B cell (primary cell): ENCODE measurements at regions not wholly inside any gene's neighbourhood (a gene's known extent, or its start where the extent isn't known, plus 50 kb on each side); places are given as distances from the start of the nearest gene placed in this dataset.

Source experiments
- ATAC-seq: fragments of 200-7000 bp; cut with Tn5 transposase; one replicate; pipeline ENCODE4 v1.10.0; 2021; ENCODE audit warnings: low read depth, mild to moderate bottlenecking, moderate number of reproducible peaks, moderate library complexity
- CTCF ChIA-PET: fragments of 350-600 bp; sonication (Branson Sonifier 250); formaldehyde crosslinking; loops from one replicate; lab custom pipeline; 2021; ENCODE audit warnings: antibody characterized with exemption, inconsistent platforms; lab: Charles Lee
- POLR2A ChIA-PET: fragments of 350-600 bp; sonication (Branson Sonifier 250); formaldehyde crosslinking; loops from one replicate; lab custom pipeline; 2021; ENCODE audit warnings: antibody characterized with exemption; lab: Charles Lee
- DNase-seq: peaks from one replicate; pipeline ENCODE4 v3.0.0; 2013
- H2AFZ ChIP-seq: 2 replicates; pipeline ENCODE4 v1.6.1; 2012; ENCODE audit warnings: mild to moderate bottlenecking, low read depth, low read length; ENCODE audit not compliant: insufficient read depth, poor library complexity, severe bottlenecking
- H3K27ac ChIP-seq, 2 donors: 1 replicate in 1 of 2; 2 replicates in 1 of 2; pipeline ENCODE4 v1.5.1; 2012 to 2013; ENCODE audit warnings: low read length in 2 of 2, mild to moderate bottlenecking in 2 of 2, moderate library complexity in 1 of 2
- H3K27me3 ChIP-seq, 4 experiments: fragments of 200-600 bp in 1 of 4; sonication (generic) in 1 of 4; replicated peaks in 1 of 4; 1 replicate in 2 of 4; 2 replicates in 2 of 4; pipeline versions ENCODE4 v1.6.1 to v1.7.0; 2013 to 2016; ENCODE audit warnings: low read length in 3 of 4, mild to moderate bottlenecking in 2 of 4, mixed read lengths in 1 of 4, moderate library complexity in 1 of 4; ENCODE audit not compliant: insufficient read depth in 4 of 4, control insufficient read depth in 3 of 4; ENCODE audit errors: control extremely low read depth in 1 of 4
- H3K36me3 ChIP-seq, 2 experiments: replicated peaks in 1 of 2; 1 replicate in 1 of 2; 2 replicates in 1 of 2; pipeline versions ENCODE4 v1.6.1 to v1.7.1; 2013; ENCODE audit warnings: low read length in 1 of 2; ENCODE audit not compliant: insufficient read depth in 2 of 2, control insufficient read depth in 1 of 2; ENCODE audit errors: control extremely low read depth in 1 of 2, extremely low read depth in 1 of 2
- H3K4me1 ChIP-seq, 2 donors: fragments of 200-600 bp in 1 of 2; sonication (generic) in 1 of 2; 1 replicate in 1 of 2; 2 replicates in 1 of 2; pipeline versions ENCODE4 v1.5.1 to v1.6.1; 2013 to 2017; ENCODE audit warnings: low read length in 2 of 2; ENCODE audit not compliant: control insufficient read depth in 2 of 2, insufficient read depth in 2 of 2
- H3K4me2 ChIP-seq: replicated peaks from 2 replicates; pipeline ENCODE3; 2012; ENCODE audit warnings: mild to moderate bottlenecking, low read depth, low read length; ENCODE audit not compliant: poor library complexity, severe bottlenecking
- H3K4me3 ChIP-seq, 5 experiments: fragments of 200-600 bp in 1 of 5; sonication (generic) in 1 of 5; 1 replicate in 3 of 5; 2 replicates in 2 of 5; pipeline versions ENCODE4 v1.5.1 to v1.7.0; 2011 to 2016; ENCODE audit warnings: low read length in 4 of 5, mild to moderate bottlenecking in 4 of 5, low read depth in 2 of 5, control low read depth in 1 of 5, moderate library complexity in 1 of 5; ENCODE audit not compliant: insufficient read depth in 1 of 5; ENCODE audit errors: control extremely low read depth in 1 of 5, extremely low read depth in 1 of 5
- H3K79me2 ChIP-seq: fragments of 200-600 bp; sonication (generic); one replicate; pipeline ENCODE4 v1.6.0; 2016; ENCODE audit warnings: low read length; ENCODE audit not compliant: control insufficient read depth, insufficient read depth
- H3K9ac ChIP-seq: fragments of 200-600 bp; sonication (generic); 2 replicates; pipeline ENCODE4 v1.6.1; 2017; ENCODE audit warnings: mild to moderate bottlenecking, low read length, moderate library complexity
- H3K9me3 ChIP-seq, 3 donors: one replicate each; pipeline versions ENCODE4 v1.6.1 to v1.7.1; 2013; ENCODE audit warnings: low read length in 2 of 3; ENCODE audit not compliant: control insufficient read depth in 2 of 3, insufficient read depth in 1 of 3; ENCODE audit errors: control extremely low read depth in 1 of 3
- H4K20me1 ChIP-seq: 2 replicates; pipeline ENCODE4 v1.6.0; 2012; ENCODE audit warnings: mild to moderate bottlenecking, low read length; ENCODE audit not compliant: insufficient read depth, control insufficient read depth, poor library complexity, severe bottlenecking
- H3K27ac Mint-ChIP-seq: one replicate; pipeline ENCODE4 v1.8.0; 2021; ENCODE audit warnings: mixed read lengths
- H3K27me3 Mint-ChIP-seq: one replicate; pipeline ENCODE4 v1.8.0; 2021; ENCODE audit warnings: mixed read lengths
- H3K4me1 Mint-ChIP-seq: one replicate; pipeline ENCODE4 v1.8.0; 2021; ENCODE audit warnings: mixed read lengths
- H3K4me3 Mint-ChIP-seq: one replicate; pipeline ENCODE4 v1.8.0; 2021; ENCODE audit warnings: mixed read lengths
- H3K9me3 Mint-ChIP-seq: one replicate; pipeline ENCODE4 v1.8.0; 2022; ENCODE audit warnings: mixed read lengths; ENCODE audit not compliant: insufficient read depth
- EZH2 ChIP-seq: IDR thresholded peaks from 2 replicates; pipeline ENCODE4 v1.6.1; 2012; ENCODE audit warnings: borderline replicate concordance, low read depth, mild to moderate bottlenecking, moderate library complexity, low read length; ENCODE audit not compliant: insufficient read depth, poor library complexity, severe bottlenecking
- WGBS: methylation state at CpG from one replicate; pipeline ENCODE4 v1.1.5; 2013; ENCODE audit warnings: missing lambda C conversion rate; ENCODE audit not compliant: insufficient coverage; 5-methylcytosine and 5-hydroxymethylcytosine counted together
- intact Hi-C: fragments of 100-400 bp; cut with micrococcal nuclease; formaldehyde crosslinking; loops from one replicate; pipeline ENCODE4 v1.10.0; 2022
- TF ChIP-seq, protein P1 (sequence below): fragments of 200-600 bp; IDR thresholded peaks from one replicate; pipeline ENCODE4 v1.8.0; 2022; ENCODE audit warnings: antibody characterized with exemption, mild to moderate bottlenecking

DNA sequence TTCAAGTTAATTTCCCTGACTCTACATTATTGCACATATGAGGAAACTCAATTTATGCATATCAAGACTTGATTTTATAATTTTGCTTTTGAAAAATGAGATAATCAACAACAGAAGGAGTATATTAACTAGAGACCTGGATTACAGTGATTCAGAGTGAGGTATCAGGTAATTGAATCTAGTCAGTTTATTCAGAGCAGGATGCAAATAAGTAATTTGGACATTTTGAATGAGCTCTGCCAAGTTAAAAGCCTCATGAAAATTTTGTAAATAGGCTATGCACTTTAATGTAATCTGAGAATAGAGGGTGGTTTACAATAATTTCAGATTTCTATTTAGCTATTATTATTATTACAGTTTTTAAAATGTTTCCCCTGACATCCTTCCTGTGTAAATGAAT lies 203.7 kb upstream of the EMCN start:
- no peak overlapping the region for H3K4me2 ChIP-seq
- H3K4me1 Mint-ChIP-seq = no peaks in the 10 kb centered on the region
- no peak for ATAC-seq
- no peaks in the 10 kb centered on the region for H3K36me3 ChIP-seq
- H2AFZ ChIP-seq = no peak overlapping the region
- TF ChIP-seq, protein P1, sequence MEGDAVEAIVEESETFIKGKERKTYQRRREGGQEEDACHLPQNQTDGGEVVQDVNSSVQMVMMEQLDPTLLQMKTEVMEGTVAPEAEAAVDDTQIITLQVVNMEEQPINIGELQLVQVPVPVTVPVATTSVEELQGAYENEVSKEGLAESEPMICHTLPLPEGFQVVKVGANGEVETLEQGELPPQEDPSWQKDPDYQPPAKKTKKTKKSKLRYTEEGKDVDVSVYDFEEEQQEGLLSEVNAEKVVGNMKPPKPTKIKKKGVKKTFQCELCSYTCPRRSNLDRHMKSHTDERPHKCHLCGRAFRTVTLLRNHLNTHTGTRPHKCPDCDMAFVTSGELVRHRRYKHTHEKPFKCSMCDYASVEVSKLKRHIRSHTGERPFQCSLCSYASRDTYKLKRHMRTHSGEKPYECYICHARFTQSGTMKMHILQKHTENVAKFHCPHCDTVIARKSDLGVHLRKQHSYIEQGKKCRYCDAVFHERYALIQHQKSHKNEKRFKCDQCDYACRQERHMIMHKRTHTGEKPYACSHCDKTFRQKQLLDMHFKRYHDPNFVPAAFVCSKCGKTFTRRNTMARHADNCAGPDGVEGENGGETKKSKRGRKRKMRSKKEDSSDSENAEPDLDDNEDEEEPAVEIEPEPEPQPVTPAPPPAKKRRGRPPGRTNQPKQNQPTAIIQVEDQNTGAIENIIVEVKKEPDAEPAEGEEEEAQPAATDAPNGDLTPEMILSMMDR = no peak
- no peak for TF ChIP-seq EZH2
- H3K27me3 Mint-ChIP-seq = peaks cover 18% of the 10 kb centered on the region
- H3K4me1 ChIP-seq = no peaks in the 10 kb centered on the region
- H3K9me3 ChIP-seq = peaks cover 0 to 4% (median 0%) of the 10 kb centered on the region in 3 donors
- CTCF ChIA-PET = no interaction called here
- no peak overlapping the region for H3K27ac Mint-ChIP-seq
- no peak overlapping the region for H3K27ac ChIP-seq
- no peak overlapping the region for H3K4me3 ChIP-seq
- H3K4me3 Mint-ChIP-seq = no peak overlapping the region
- no peaks in the 10 kb centered on the region for H3K27me3 ChIP-seq
- peaks cover 6% of the 10 kb centered on the region for H3K9me3 Mint-ChIP-seq
- no peaks in the 10 kb centered on the region for H4K20me1 ChIP-seq
- no peak for DNase-seq
- no peaks in the 10 kb centered on the region for H3K79me2 ChIP-seq
- POLR2A ChIA-PET = no interaction called here
- intact Hi-C loops = no loop called here
- H3K9ac ChIP-seq = no peak overlapping the region

- CTCF ChIA-PET = no interaction called here
- no peak for DNase-seq
- Mint-ChIP-seq H3K27me3 (peaks cover 18% of the 10 kb centered on the region), H3K9me3 (peaks cover 6% of the 10 kb centered on the region), H3K4me3 (no peak overlapping the region), H3K27ac (no peak overlapping the region), H3K4me1 (no peaks in the 10 kb centered on the region)
- Histone ChIP-seq H3K9ac (no peak overlapping the region), H3K27ac (no peak overlapping the region), H3K4me1 (no peaks in the 10 kb centered on the region), H3K4me2 (no peak overlapping the region), H4K20me1 (no peaks in the 10 kb centered on the region), H3K4me3 (no peak overlapping the region), H2AFZ (no peak overlapping the region), H3K27me3 (no peaks in the 10 kb centered on the region), H3K9me3 (peaks cover 0 to 4% (median 0%) of the 10 kb centered on the region in 3 donors), H3K36me3 (no peaks in the 10 kb centered on the region), H3K79me2 (no peaks in the 10 kb centered on the region)
- ATAC-seq = no peak
- POLR2A ChIA-PET = no interaction called here
- WGBS = no CpG with 5 or more reads among the region's 2 CpGs
- intact Hi-C loops = no loop called here
- no peak for TF ChIP-seq EZH2
- TF ChIP-seq, protein P1 = no peak
These were observed 203.3 kb upstream of the EMCN start for GRCh38 chr4:100721077-100721476.
